H9 (cell line): ENCODE measurements at regions not wholly inside any gene's neighbourhood (a gene's known extent, or its start where the extent isn't known, plus 50 kb on each side); places are given as distances from the start of the nearest gene placed in this dataset.

Source experiments
- DNase-seq: peaks from one replicate; pipeline ENCODE4 v3.0.0-alpha.2; 2017
- H2AFZ ChIP-seq: one replicate; pipeline ENCODE4 v1.6.1; 2013; ENCODE audit warnings: mild to moderate bottlenecking, low read length, control low read depth, moderate library complexity
- H2AK5ac ChIP-seq: 2 replicates; pipeline ENCODE4 v1.6.1; 2013; ENCODE audit warnings: low read length, control low read depth, mixed read lengths; ENCODE audit not compliant: insufficient read length
- H2BK120ac ChIP-seq: one replicate; pipeline ENCODE4 v1.6.1; 2013; ENCODE audit warnings: low read depth, mild to moderate bottlenecking, low read length, control low read depth, inconsistent platforms; ENCODE audit not compliant: poor library complexity, severe bottlenecking
- H2BK12ac ChIP-seq: 2 replicates; pipeline ENCODE4 v1.6.1; 2013; ENCODE audit warnings: low read length, control low read depth, mixed read lengths, low read depth; ENCODE audit not compliant: insufficient read length
- H2BK15ac ChIP-seq: 2 replicates; pipeline ENCODE4 v1.6.1; 2013; ENCODE audit warnings: low read depth, low read length, control low read depth
- H2BK20ac ChIP-seq: one replicate; pipeline ENCODE4 v1.6.1; 2013; ENCODE audit warnings: low read depth, mild to moderate bottlenecking, low read length, control low read depth, inconsistent platforms; ENCODE audit not compliant: poor library complexity, severe bottlenecking
- H2BK5ac ChIP-seq: 2 replicates; pipeline ENCODE4 v1.6.1; 2013; ENCODE audit warnings: low read length, control low read depth, mixed read lengths; ENCODE audit not compliant: insufficient read length
- H3K14ac ChIP-seq: 2 replicates; pipeline ENCODE4 v1.6.1; 2013; ENCODE audit warnings: low read length, control low read depth; ENCODE audit not compliant: insufficient read depth
- H3K18ac ChIP-seq: 2 replicates; pipeline ENCODE4 v1.6.1; 2013; ENCODE audit warnings: low read depth, mild to moderate bottlenecking, mixed read lengths, low read length, control low read depth; ENCODE audit not compliant: insufficient read length
- H3K23ac ChIP-seq: 2 replicates; pipeline ENCODE4 v1.6.1; 2013; ENCODE audit warnings: low read length, control low read depth, mixed read lengths, low read depth; ENCODE audit not compliant: insufficient read length
- H3K23me2 ChIP-seq: 2 replicates; pipeline ENCODE4 v1.6.1; 2013; ENCODE audit warnings: low read depth, mild to moderate bottlenecking, mixed read lengths, low read length, control low read depth; ENCODE audit not compliant: insufficient read length, poor library complexity, severe bottlenecking
- H3K27ac ChIP-seq: 2 replicates; pipeline ENCODE4 v1.5.1; 2013; ENCODE audit warnings: low read length, control low read depth, mixed read lengths, low read depth; ENCODE audit not compliant: insufficient read length
- H3K27me3 ChIP-seq: 2 replicates; pipeline ENCODE4 v1.6.1; 2013; ENCODE audit warnings: low read length, control low read depth, inconsistent platforms; ENCODE audit not compliant: insufficient read depth
- H3K4ac ChIP-seq: 2 replicates; pipeline ENCODE4 v1.6.1; 2013; ENCODE audit warnings: low read depth, mild to moderate bottlenecking, control low read depth, inconsistent platforms, low read length, moderate library complexity
- H3K4me1 ChIP-seq: 2 replicates; pipeline ENCODE4 v1.6.1; 2013; ENCODE audit warnings: low read length, control low read depth, inconsistent platforms; ENCODE audit not compliant: insufficient read depth
- H3K4me2 ChIP-seq: 2 replicates; pipeline ENCODE4 v1.6.1; 2013; ENCODE audit warnings: low read length, control low read depth, mixed read lengths; ENCODE audit not compliant: insufficient read length, insufficient read depth
- H3K56ac ChIP-seq: 2 replicates; pipeline ENCODE4 v1.6.1; 2013; ENCODE audit warnings: low read depth, mild to moderate bottlenecking, mixed read lengths, low read length, control low read depth; ENCODE audit not compliant: insufficient read length
- H3K79me1 ChIP-seq: 2 replicates; pipeline ENCODE4 v1.6.1; 2013; ENCODE audit warnings: low read depth, mild to moderate bottlenecking, moderate library complexity, low read length, control low read depth, inconsistent platforms; ENCODE audit not compliant: insufficient read depth, poor library complexity, severe bottlenecking
- H3K79me2 ChIP-seq: 2 replicates; pipeline ENCODE4 v1.6.1; 2013; ENCODE audit warnings: low read length, control low read depth, inconsistent platforms; ENCODE audit not compliant: insufficient read depth
- H3K9ac ChIP-seq: 2 replicates; pipeline ENCODE4 v1.6.1; 2013; ENCODE audit warnings: low read length, control low read depth, mixed read lengths; ENCODE audit not compliant: insufficient read length; ENCODE audit errors: extremely low read depth
- H3K9me3 ChIP-seq: one replicate; pipeline ENCODE4 v1.6.1; 2013; ENCODE audit warnings: low read depth, low read length, inconsistent platforms; ENCODE audit not compliant: control insufficient read depth
- H3T11ph ChIP-seq: one replicate; pipeline ENCODE4 v1.6.1; 2013; ENCODE audit warnings: mild to moderate bottlenecking, low read length, control low read depth, inconsistent platforms
- H4K20me1 ChIP-seq: one replicate; pipeline ENCODE4 v1.6.1; 2013; ENCODE audit not compliant: control insufficient read depth, insufficient read length, insufficient read depth
- H4K5ac ChIP-seq: 2 replicates; pipeline ENCODE4 v1.6.1; 2013; ENCODE audit warnings: low read depth, mild to moderate bottlenecking, mixed read lengths, low read length, control low read depth; ENCODE audit not compliant: insufficient read length
- H4K8ac ChIP-seq: replicated peaks from 2 replicates; pipeline ENCODE4 v1.6.1; 2013; ENCODE audit warnings: low read length, control low read depth, mixed read lengths, low read depth; ENCODE audit not compliant: insufficient read length
- H4K91ac ChIP-seq: 2 replicates; pipeline ENCODE4 v1.6.1; 2013; ENCODE audit warnings: low read depth, mild to moderate bottlenecking, moderate library complexity, mixed read lengths, low read length, control low read depth; ENCODE audit not compliant: insufficient read length
- H3K27ac Mint-ChIP-seq, 3 experiments: 2 replicates in 2 of 3; 3 replicates in 1 of 3; pipeline ENCODE4 v1.8.0; 2020 to 2021; ENCODE audit warnings: mixed read lengths in 3 of 3, mild to moderate bottlenecking in 1 of 3, moderate library complexity in 1 of 3
- H3K27me3 Mint-ChIP-seq: 2 replicates; pipeline ENCODE4 v1.8.0; 2021; ENCODE audit warnings: low read depth, mild to moderate bottlenecking, moderate library complexity, mixed read lengths
- H3K36me3 Mint-ChIP-seq, 3 experiments: 2 replicates in 2 of 3; 3 replicates in 1 of 3; pipeline ENCODE4 v1.8.0; 2020 to 2021; ENCODE audit warnings: low read depth in 3 of 3, mixed read lengths in 3 of 3; ENCODE audit not compliant: insufficient read depth in 1 of 3
- H3K4me1 Mint-ChIP-seq, 2 experiments: 2 replicates each; pipeline ENCODE4 v1.8.0; 2020; ENCODE audit warnings: mixed read lengths in 2 of 2
- H3K4me3 Mint-ChIP-seq, 2 experiments: 2 replicates in 1 of 2; 3 replicates in 1 of 2; pipeline ENCODE4 v1.8.0; 2020 to 2021; ENCODE audit warnings: mild to moderate bottlenecking in 2 of 2, mixed read lengths in 2 of 2, moderate library complexity in 1 of 2
- H3K9me3 Mint-ChIP-seq, 2 experiments: 2 replicates in 1 of 2; 3 replicates in 1 of 2; pipeline ENCODE4 v1.8.0; 2020; ENCODE audit warnings: mild to moderate bottlenecking in 2 of 2, mixed read lengths in 2 of 2, moderate library complexity in 1 of 2
- WGBS: extraction: QIAGEN DNeasy Blood & Tissue Kit; methylation state at CpG from one replicate; pipeline ENCODE4 v1.1.7; 2013; ENCODE audit warnings: missing lambda C conversion rate, low lambda C conversion rate, mixed read lengths; ENCODE audit not compliant: insufficient read length; ENCODE audit errors: extremely low coverage; 5-methylcytosine and 5-hydroxymethylcytosine counted together
- TF ChIP-seq, protein P1 (sequence below): fragments of 200-600 bp; sonication (generic); conservative IDR thresholded peaks from 3 replicates; pipeline ENCODE4 v1.8.0; 2021; ENCODE audit warnings: antibody characterized with exemption, mild to moderate bottlenecking

DNA sequence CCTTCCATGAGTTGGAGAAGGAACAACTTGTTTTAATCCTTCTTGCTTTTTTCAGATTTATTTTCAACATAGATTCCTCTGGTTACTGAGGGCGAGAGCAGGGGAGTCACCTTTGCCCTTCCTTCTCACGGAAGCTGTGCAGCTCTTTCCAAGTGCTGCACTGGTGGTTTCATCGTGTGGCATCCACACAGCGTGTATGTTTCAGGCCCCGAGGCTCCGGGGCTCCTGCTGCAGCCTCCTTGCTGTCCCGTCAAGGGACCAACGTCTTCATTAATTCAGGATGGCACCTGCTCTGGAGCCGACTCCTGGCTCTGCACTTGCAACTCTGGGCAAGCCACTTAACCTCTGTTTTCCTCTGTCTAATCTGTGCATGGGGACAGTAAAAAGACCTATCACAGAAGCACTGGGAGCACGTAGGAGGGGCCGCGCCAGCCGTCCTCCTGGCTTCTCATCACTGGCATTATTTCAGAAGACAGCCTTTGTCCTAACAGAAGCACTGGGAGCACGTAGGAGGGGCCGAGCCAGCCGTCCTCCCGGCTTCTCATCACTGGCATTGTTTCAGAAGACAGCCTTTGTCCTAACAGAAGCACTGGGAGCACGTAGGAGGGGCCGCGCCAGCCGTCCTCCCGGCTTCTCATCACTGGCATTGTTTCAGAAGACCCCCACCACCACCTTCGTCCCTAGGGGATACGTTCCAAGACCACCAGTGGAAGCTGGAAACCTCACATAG, 117.8 kb upstream of the NKX1-1 start:
- H3K9me3 Mint-ChIP-seq = peaks cover 4 to 15% of the 10 kb centered on the region in 2 experiments; a peak in 4 of 5 replicates
- Histone ChIP-seq H4K20me1 (no peaks in the 10 kb centered on the region), H2BK120ac (no peak overlapping the region), H3K79me2 (no peaks in the 10 kb centered on the region), H3K4me2 (no peak overlapping the region), H2BK15ac (no peak overlapping the region), H3K14ac (no peak overlapping the region; the same call in 1 of the 2 replicates), H2AK5ac (no peak overlapping the region), H3K23me2 (peaks cover 3% of the 10 kb centered on the region), H2BK20ac (no peak overlapping the region), H3K56ac (no peak overlapping the region), H3K4me1 (no peaks in the 10 kb centered on the region), H3T11ph (no peak overlapping the region), H3K9ac (no peak overlapping the region), H2BK5ac (no peak overlapping the region), H4K8ac (no peak overlapping the region), H3K23ac (no peak overlapping the region), H3K27ac (no peak overlapping the region), H3K18ac (no peak overlapping the region), H2BK12ac (no peak overlapping the region), H3K4ac (no peak overlapping the region), H3K27me3 (no peaks in the 10 kb centered on the region; the same call in 1 of the 2 replicates), H3K9me3 (no peaks in the 10 kb centered on the region), H4K5ac (no peak overlapping the region), H4K91ac (no peak overlapping the region), H2AFZ (no peak overlapping the region), H3K79me1 (no peaks in the 10 kb centered on the region)
- H3K27ac Mint-ChIP-seq = no peak overlapping the region
- DNase-seq = no peak
- no CpG with 5 or more reads among the region's 24 CpGs for WGBS
- H3K27me3 Mint-ChIP-seq = peaks cover 79% of the 10 kb centered on the region
- no peak overlapping the region; a peak in 1 of 5 replicates for H3K4me3 Mint-ChIP-seq
- H3K36me3 Mint-ChIP-seq = no peaks in the 10 kb centered on the region
- peaks cover 2 to 6% of the 10 kb centered on the region in 2 experiments; a peak in 1 of 4 replicates for H3K4me1 Mint-ChIP-seq
- TF ChIP-seq, protein P1, sequence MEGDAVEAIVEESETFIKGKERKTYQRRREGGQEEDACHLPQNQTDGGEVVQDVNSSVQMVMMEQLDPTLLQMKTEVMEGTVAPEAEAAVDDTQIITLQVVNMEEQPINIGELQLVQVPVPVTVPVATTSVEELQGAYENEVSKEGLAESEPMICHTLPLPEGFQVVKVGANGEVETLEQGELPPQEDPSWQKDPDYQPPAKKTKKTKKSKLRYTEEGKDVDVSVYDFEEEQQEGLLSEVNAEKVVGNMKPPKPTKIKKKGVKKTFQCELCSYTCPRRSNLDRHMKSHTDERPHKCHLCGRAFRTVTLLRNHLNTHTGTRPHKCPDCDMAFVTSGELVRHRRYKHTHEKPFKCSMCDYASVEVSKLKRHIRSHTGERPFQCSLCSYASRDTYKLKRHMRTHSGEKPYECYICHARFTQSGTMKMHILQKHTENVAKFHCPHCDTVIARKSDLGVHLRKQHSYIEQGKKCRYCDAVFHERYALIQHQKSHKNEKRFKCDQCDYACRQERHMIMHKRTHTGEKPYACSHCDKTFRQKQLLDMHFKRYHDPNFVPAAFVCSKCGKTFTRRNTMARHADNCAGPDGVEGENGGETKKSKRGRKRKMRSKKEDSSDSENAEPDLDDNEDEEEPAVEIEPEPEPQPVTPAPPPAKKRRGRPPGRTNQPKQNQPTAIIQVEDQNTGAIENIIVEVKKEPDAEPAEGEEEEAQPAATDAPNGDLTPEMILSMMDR = no peak
